ENCODE measurements at regions not wholly inside any gene's neighbourhood (a gene's known extent, or its start where the extent isn't known, plus 50 kb on each side); places are given as distances from the start of the nearest gene placed in this dataset.

DNA sequence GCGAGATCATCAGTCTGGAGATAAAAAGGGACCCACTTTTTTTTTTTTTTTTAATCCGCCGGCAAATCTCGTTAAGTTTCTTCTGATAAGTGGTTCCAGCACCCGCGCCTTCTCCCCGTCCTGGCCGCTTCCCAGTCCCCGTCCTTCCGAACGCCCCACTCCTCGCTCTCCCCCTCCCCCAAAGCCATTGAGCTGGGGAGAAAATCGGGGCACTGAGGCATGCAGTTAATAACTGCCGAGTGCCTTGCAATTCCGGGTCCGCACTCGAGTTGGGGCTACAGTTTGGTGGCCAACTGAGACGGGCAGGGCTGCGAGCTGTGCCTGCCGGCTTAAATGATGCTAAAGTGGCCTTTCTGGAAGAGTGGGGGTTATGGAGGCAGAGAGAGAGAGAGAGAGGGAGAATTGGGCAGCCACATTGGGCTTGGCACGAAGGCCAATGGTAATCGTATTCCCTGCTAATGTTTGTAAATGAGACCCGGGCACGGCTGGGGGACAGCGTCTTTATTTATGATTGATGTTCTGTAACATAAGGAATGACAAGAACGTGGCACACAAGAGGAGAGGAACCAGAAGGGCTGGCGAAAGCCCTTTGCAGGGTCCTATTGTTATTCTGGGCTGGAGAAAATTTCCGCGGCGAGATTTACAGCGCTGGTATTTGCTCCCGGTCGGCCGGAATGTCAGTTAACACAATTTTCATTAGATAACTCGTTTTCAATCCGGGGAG is 115.4 kb upstream of the MYL2 start:
- Mint-ChIP-seq H3K36me3 (ENCODE audit: low read depth) (peaks cover 4% of the 10 kb centered on the region), H3K4me1 (peaks cover 21% of the 10 kb centered on the region), H3K27me3 (peaks cover 74% of the 10 kb centered on the region), H3K27ac (no peak overlapping the region), H3K4me3 (peak overlapping the region; percentile 93)
- no peaks in the 10 kb centered on the region for H3K9me3 ChIP-seq (ENCODE audit: control insufficient read depth, low read length, poor library complexity, severe bottlenecking)
- DNase-seq (no peak), ATAC-seq (no peak)

GRCh38 chr12:111034886-111035577 is 114.7 kb upstream of the MYL2 start:
- H3K4me1 Mint-ChIP-seq, result peaks cover 21% of the 10 kb centered on the region
- H3K36me3 Mint-ChIP-seq (ENCODE audit: low read depth), result peaks cover 3% of the 10 kb centered on the region
- no peak for ATAC-seq
- DNase-seq, result no peak
- no peak overlapping the region for H3K27ac Mint-ChIP-seq
- H3K27me3 Mint-ChIP-seq, result peaks cover 74% of the 10 kb centered on the region
- peak overlapping the region; percentile 93 for H3K4me3 Mint-ChIP-seq
- H3K9me3 ChIP-seq (ENCODE audit: control insufficient read depth, low read length, poor library complexity, severe bottlenecking), result no peaks in the 10 kb centered on the region

DNA sequence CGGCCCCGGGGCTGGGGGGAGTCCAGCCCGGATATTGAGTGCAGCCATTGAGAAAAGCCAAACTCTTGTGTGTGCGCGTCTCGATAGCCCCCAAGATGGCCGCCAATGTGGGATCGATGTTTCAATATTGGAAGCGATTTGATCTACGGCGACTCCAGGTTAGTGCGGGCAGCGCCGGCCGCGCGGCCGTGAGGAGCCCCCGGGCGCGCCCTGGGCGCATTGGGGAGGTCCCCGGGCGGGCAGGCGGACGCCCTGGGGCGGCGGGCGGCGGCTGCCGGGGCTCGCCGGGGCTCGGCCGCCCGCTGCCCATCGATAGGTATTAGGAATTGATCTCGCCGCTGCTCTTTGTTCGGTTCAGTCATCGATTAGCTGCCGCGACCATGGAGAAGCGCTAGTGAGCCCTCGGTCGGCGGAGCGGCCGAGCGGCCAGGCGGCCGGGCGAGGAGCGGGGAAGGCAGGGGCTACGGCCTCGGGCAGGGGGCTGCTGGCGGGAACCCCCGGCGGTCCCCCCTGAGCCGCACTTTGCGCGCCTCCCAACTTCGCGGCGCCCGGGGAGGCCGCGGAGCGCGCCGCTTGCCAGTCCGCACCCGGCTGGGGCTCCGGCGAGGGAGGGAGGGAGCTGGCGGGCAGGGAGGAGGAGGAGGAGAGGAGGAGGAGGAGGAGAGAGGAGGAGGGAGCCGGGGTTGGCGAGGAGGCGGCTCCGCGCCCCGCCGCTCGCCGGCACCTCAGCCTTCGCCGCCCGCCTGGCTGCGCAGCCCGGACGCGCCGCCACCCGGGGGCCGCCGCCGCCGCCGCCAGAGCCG is 113.9 kb upstream of the MYL2 start, which contains the start of gene CUX2:
CUX2 (plus strand) TSS at position 83 of the 803 bp plus-strand sequence.
- H3K4me3 Mint-ChIP-seq, result peak within 1 kb of the TSS; percentile 93
- H3K9me3 ChIP-seq (ENCODE audit: control insufficient read depth, low read length, poor library complexity, severe bottlenecking), result no peaks in the 10 kb centered on the region
- H3K4me1 Mint-ChIP-seq, result peaks cover 21% of the 10 kb centered on the region
- H3K36me3 Mint-ChIP-seq (ENCODE audit: low read depth), result peaks cover 3% of the 10 kb centered on the region
- DNase-seq, result no peak
- ATAC-seq, result no peak
- no peak within 1 kb of the TSS for H3K27ac Mint-ChIP-seq
- H3K27me3 Mint-ChIP-seq, result peaks cover 74% of the 10 kb centered on the region

- H3K27ac Mint-ChIP-seq, result no peak overlapping the region
- no peaks in the 10 kb centered on the region for H3K9me3 ChIP-seq (ENCODE audit: control insufficient read depth, low read length, poor library complexity, severe bottlenecking)
- DNase-seq (no peak), ATAC-seq (no peak)
- H3K36me3 Mint-ChIP-seq (ENCODE audit: low read depth), result peaks cover 3% of the 10 kb centered on the region
- H3K27me3 Mint-ChIP-seq, result peaks cover 72% of the 10 kb centered on the region
- peak overlapping the region; percentile 50 for H3K4me3 Mint-ChIP-seq
- peaks cover 19% of the 10 kb centered on the region for H3K4me1 Mint-ChIP-seq
These were observed 113.1 kb upstream of the MYL2 start for GRCh38 chr12:111033281-111034082.

DNA sequence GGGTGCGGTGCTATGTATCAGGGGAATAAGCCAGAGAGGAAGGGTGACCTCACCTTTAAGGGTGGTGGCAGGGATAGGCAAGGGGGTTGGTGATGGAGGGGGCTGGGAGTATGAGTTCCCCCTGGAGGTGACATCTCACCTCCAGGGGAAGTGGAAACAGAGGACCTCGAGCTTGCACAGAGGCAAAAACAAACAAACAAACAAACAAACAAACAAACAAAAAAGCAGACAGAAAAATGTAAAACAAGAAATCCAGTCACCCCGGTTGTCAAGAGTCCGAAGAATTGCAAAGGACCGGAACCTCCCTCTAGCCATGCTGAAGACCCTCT is 112.2 kb upstream of the MYL2 start:
- no peaks in the 10 kb centered on the region for H3K9me3 ChIP-seq (ENCODE audit: control insufficient read depth, low read length, poor library complexity, severe bottlenecking)
- ATAC-seq (no peak), DNase-seq (no peak)
- H3K27ac Mint-ChIP-seq, result no peak overlapping the region
- H3K36me3 Mint-ChIP-seq (ENCODE audit: low read depth), result peaks cover 3% of the 10 kb centered on the region
- H3K4me1 Mint-ChIP-seq, result peaks cover 19% of the 10 kb centered on the region
- H3K27me3 Mint-ChIP-seq, result peaks cover 73% of the 10 kb centered on the region
- no peak overlapping the region for H3K4me3 Mint-ChIP-seq

GRCh38 chr12:111031916-111032590 is 111.7 kb upstream of the MYL2 start:
- Mint-ChIP-seq H3K4me3 (no peak overlapping the region), H3K4me1 (peaks cover 19% of the 10 kb centered on the region), H3K36me3 (ENCODE audit: low read depth) (peaks cover 3% of the 10 kb centered on the region), H3K27me3 (peaks cover 73% of the 10 kb centered on the region), H3K27ac (no peak overlapping the region)
- ATAC-seq, result no peak
- no peaks in the 10 kb centered on the region for H3K9me3 ChIP-seq (ENCODE audit: control insufficient read depth, low read length, poor library complexity, severe bottlenecking)
- DNase-seq, result no peak

- ATAC-seq (no peak), DNase-seq (no peak)
- no peaks in the 10 kb centered on the region for H3K9me3 ChIP-seq (ENCODE audit: control insufficient read depth, low read length, poor library complexity, severe bottlenecking)
- Mint-ChIP-seq H3K36me3 (ENCODE audit: low read depth) (peaks cover 3% of the 10 kb centered on the region), H3K4me1 (peaks cover 13% of the 10 kb centered on the region), H3K27me3 (peaks cover 74% of the 10 kb centered on the region), H3K27ac (no peak overlapping the region), H3K4me3 (no peak overlapping the region)
These were observed 110.4 kb upstream of the MYL2 start for GRCh38 chr12:111030800-111031199.

DNA sequence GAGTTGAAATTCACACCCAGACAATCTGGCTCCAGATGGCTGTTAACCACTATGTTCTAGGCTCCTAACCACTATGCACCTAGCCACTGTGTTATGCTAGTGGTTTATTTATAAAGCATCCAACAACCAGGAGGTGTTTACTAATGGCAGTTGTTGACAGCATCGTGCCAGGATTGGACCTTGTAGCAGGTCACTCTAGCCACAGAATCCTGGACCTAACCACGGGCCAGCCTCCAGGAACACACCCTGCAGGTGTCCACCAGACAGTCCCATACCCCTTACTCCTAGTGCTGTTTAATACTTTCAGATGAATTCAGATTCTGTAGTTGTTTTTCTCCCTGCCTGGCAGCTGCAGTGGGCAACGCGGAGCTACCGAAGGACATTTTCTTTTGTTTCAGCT is 109.4 kb upstream of the MYL2 start:
- DNase-seq (no peak), ATAC-seq (no peak)
- H3K9me3 ChIP-seq (ENCODE audit: control insufficient read depth, low read length, poor library complexity, severe bottlenecking), result no peaks in the 10 kb centered on the region
- Mint-ChIP-seq H3K36me3 (ENCODE audit: low read depth) (no peaks in the 10 kb centered on the region), H3K27me3 (peaks cover 71% of the 10 kb centered on the region), H3K4me1 (peaks cover 4% of the 10 kb centered on the region), H3K4me3 (no peak overlapping the region), H3K27ac (no peak overlapping the region)

- no peaks in the 10 kb centered on the region for H3K36me3 Mint-ChIP-seq (ENCODE audit: low read depth)
- H3K9me3 ChIP-seq (ENCODE audit: control insufficient read depth, low read length, poor library complexity, severe bottlenecking), result no peaks in the 10 kb centered on the region
- DNase-seq (no peak), ATAC-seq (no peak)
- H3K27me3 Mint-ChIP-seq, result peaks cover 75% of the 10 kb centered on the region
- H3K4me3 Mint-ChIP-seq, result no peak overlapping the region
- H3K4me1 Mint-ChIP-seq, result peaks cover 7% of the 10 kb centered on the region
- H3K27ac Mint-ChIP-seq, result no peak overlapping the region
These were observed 108.9 kb upstream of the MYL2 start for GRCh38 chr12:111029305-111029704.

DNA sequence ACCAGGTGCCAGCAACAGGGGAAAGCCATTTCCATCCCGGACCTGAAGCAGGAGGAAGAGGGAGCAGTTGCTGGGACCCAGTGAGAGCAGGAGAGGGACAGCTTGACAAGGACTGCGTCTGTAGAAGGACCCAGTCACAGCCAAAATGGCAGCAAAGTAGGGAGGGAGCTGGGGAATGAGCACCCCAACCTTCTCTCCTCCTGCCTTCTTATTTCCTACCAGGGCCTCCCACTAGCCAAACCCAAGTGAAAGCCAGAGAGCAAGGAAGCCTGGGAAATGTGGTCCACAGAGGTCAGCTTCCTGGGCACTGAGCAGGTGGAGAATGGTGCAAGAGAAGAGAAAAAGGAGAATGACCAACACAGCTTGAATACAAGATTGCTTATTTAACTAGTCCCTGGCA is 108.5 kb upstream of the MYL2 start:
- Mint-ChIP-seq H3K27me3 (peaks cover 79% of the 10 kb centered on the region), H3K27ac (no peak overlapping the region), H3K36me3 (ENCODE audit: low read depth) (no peaks in the 10 kb centered on the region), H3K4me3 (no peak overlapping the region), H3K4me1 (peaks cover 10% of the 10 kb centered on the region)
- ATAC-seq (no peak), DNase-seq (no peak)
- no peaks in the 10 kb centered on the region for H3K9me3 ChIP-seq (ENCODE audit: control insufficient read depth, low read length, poor library complexity, severe bottlenecking)

DNA sequence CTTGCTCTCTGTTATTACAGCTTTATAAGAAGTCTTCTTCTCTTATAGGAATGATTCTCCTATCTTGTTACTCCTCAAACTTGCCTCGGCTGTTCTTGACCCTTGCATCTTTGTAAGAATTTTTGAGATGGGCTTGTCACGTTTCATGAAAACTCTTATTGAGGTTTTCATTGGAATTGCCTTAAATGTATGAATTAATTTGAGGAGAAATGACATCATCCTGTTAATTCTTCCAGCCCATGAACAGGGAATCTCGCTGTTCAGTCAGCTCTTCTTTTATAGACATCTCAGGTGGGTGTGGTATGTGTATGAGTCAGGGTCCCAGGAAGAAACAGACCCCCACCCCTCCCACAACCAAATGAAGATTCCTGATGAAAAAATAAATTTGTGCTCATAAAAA is 107.1 kb upstream of the MYL2 start:
- DNase-seq, result no peak
- H3K27ac Mint-ChIP-seq, result no peak overlapping the region
- H3K4me1 Mint-ChIP-seq, result peaks cover 8% of the 10 kb centered on the region
- H3K4me3 Mint-ChIP-seq, result no peak overlapping the region
- no peak for ATAC-seq
- H3K36me3 Mint-ChIP-seq (ENCODE audit: low read depth), result no peaks in the 10 kb centered on the region
- H3K9me3 ChIP-seq (ENCODE audit: control insufficient read depth, low read length, poor library complexity, severe bottlenecking), result no peaks in the 10 kb centered on the region
- peaks cover 75% of the 10 kb centered on the region for H3K27me3 Mint-ChIP-seq

- no peaks in the 10 kb centered on the region for H3K36me3 Mint-ChIP-seq (ENCODE audit: low read depth)
- peaks cover 8% of the 10 kb centered on the region for H3K4me1 Mint-ChIP-seq
- DNase-seq, result no peak
- peaks cover 73% of the 10 kb centered on the region for H3K27me3 Mint-ChIP-seq
- ATAC-seq, result no peak
- H3K27ac Mint-ChIP-seq, result peak overlapping the region; percentile 51
- no peak overlapping the region for H3K4me3 Mint-ChIP-seq
- H3K9me3 ChIP-seq (ENCODE audit: control insufficient read depth, low read length, poor library complexity, severe bottlenecking), result no peaks in the 10 kb centered on the region
These were observed 105.5 kb upstream of the MYL2 start for GRCh38 chr12:111025792-111026430.

Data from T-helper 17 cell (primary cell).